ENCODE measurements at regions not wholly inside any gene's neighbourhood (a gene's known extent, or its start where the extent isn't known, plus 50 kb on each side); places are given as distances from the start of the nearest gene placed in this dataset.

GRCh38 chr5:5685737-5686136, 263.3 kb downstream of the ICE1 start:
- Mint-ChIP-seq H3K4me3 (no peak overlapping the region), H3K27ac (no peak overlapping the region), H3K27me3 (peaks cover 29% of the 10 kb centered on the region), H3K36me3 (peaks cover 3% of the 10 kb centered on the region), H3K4me1 (ENCODE audit: unreplicated experiment) (no peaks in the 10 kb centered on the region), H3K9me3 (peaks cover 5% of the 10 kb centered on the region)
- DNase-seq (ENCODE audit: extremely low spot score, unreplicated experiment), result no peak
- TF ChIP-seq CTCF (conservative IDR thresholded peaks at IDR 0.05), result no peak

DNA sequence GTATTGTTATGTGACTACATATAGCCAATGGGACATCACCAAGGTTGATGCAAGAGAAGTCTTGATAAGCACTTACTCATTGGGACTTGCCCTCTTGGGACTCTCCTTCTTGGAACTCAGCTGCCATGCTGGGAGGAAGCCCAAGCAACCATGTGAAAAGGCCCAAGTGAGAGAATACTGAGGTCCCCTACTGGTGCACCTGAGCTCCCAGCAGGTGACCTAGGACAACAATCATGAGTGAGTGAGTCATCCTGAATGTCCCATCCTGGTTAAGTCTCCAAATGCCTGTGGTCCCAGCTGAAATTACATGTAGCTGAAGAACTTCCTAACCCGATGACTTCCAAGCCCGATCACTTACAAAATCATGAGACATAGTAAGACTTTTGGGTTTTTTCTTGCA, 260.7 kb downstream of the ICE1 start:
- TF ChIP-seq CTCF (conservative IDR thresholded peaks at IDR 0.05), result no peak
- Mint-ChIP-seq H3K27ac (no peak overlapping the region), H3K27me3 (peaks cover 12% of the 10 kb centered on the region), H3K4me1 (ENCODE audit: unreplicated experiment) (no peaks in the 10 kb centered on the region), H3K9me3 (peaks cover 5% of the 10 kb centered on the region), H3K4me3 (no peak overlapping the region), H3K36me3 (peaks cover 3% of the 10 kb centered on the region)
- no peak for DNase-seq (ENCODE audit: extremely low spot score, unreplicated experiment)

DNA sequence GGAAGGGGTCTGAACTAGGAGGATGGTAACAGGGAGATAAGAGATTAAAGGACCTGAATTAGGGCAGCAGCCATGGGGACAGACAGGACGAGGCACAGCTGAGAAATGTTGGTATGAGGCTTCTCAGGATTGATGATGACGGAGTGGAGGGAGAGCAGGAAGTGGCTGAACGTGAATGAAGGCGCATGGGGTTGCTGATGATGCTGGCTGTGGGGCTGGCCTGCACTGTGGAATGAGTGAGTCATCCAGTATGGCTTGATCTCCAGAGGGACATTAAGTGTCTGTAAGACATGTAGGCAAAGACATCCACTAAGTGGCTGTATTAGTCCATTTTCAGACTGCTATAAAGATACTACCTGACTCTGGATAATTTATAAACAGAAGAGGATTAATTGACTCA, 256.4 kb downstream of the ICE1 start:
- no peaks in the 10 kb centered on the region for H3K27me3 Mint-ChIP-seq
- H3K36me3 Mint-ChIP-seq, result peaks cover 3% of the 10 kb centered on the region
- peaks cover 5% of the 10 kb centered on the region for H3K9me3 Mint-ChIP-seq
- no peak overlapping the region for H3K27ac Mint-ChIP-seq
- no peak for TF ChIP-seq CTCF (conservative IDR thresholded peaks at IDR 0.05)
- DNase-seq (ENCODE audit: extremely low spot score, unreplicated experiment), result no peak
- no peak overlapping the region for H3K4me3 Mint-ChIP-seq
- no peaks in the 10 kb centered on the region for H3K4me1 Mint-ChIP-seq (ENCODE audit: unreplicated experiment)

DNA sequence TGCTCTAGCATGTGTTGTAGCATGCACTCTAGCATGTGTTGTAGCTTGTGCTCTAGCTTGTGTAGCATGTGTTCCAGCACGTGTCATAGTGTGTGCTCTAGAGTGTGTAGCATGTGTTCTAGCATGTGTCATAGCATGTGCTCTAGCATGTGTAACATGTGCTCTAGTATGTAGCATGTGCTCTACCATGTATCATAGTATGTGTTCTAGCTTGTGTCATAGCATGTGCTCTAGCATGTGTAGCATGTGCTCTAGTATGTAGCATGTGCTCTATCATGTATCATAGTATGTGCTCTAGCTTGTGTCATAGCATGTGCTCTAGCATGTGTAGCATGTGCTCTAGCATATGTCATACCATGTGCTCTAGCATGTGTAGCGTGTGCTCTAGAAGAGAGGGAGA, 255.3 kb downstream of the ICE1 start:
- H3K4me1 Mint-ChIP-seq (ENCODE audit: unreplicated experiment), result no peaks in the 10 kb centered on the region
- no peak for DNase-seq (ENCODE audit: extremely low spot score, unreplicated experiment)
- peaks cover 2% of the 10 kb centered on the region for H3K9me3 Mint-ChIP-seq
- H3K27me3 Mint-ChIP-seq, result no peaks in the 10 kb centered on the region
- H3K36me3 Mint-ChIP-seq, result peaks cover under 1% of the 10 kb centered on the region
- H3K27ac Mint-ChIP-seq, result no peak overlapping the region
- no peak for TF ChIP-seq CTCF (conservative IDR thresholded peaks at IDR 0.05)
- no peak overlapping the region for H3K4me3 Mint-ChIP-seq

- Mint-ChIP-seq H3K27me3 (no peaks in the 10 kb centered on the region), H3K4me1 (ENCODE audit: unreplicated experiment) (no peaks in the 10 kb centered on the region), H3K4me3 (no peak overlapping the region), H3K36me3 (no peaks in the 10 kb centered on the region), H3K9me3 (no peaks in the 10 kb centered on the region), H3K27ac (no peak overlapping the region)
- TF ChIP-seq CTCF (conservative IDR thresholded peaks at IDR 0.05), result no peak
- no peak for DNase-seq (ENCODE audit: extremely low spot score, unreplicated experiment)
Measured at GRCh38 chr5:5676218-5676617, 253.7 kb downstream of the ICE1 start.

GRCh38 chr5:5675511-5675910, 253.0 kb downstream of the ICE1 start:
- Mint-ChIP-seq H3K9me3 (no peaks in the 10 kb centered on the region), H3K4me1 (ENCODE audit: unreplicated experiment) (no peaks in the 10 kb centered on the region), H3K4me3 (no peak overlapping the region), H3K36me3 (no peaks in the 10 kb centered on the region), H3K27ac (no peak overlapping the region), H3K27me3 (no peaks in the 10 kb centered on the region)
- DNase-seq (ENCODE audit: extremely low spot score, unreplicated experiment), result no peak
- no peak for TF ChIP-seq CTCF (conservative IDR thresholded peaks at IDR 0.05)
